ENCODE measurements at regions not wholly inside any gene's neighbourhood (a gene's known extent, or its start where the extent isn't known, plus 50 kb on each side); places are given as distances from the start of the nearest gene placed in this dataset.

- no peak for ATAC-seq
- Mint-ChIP-seq H3K4me1 (no peaks in the 10 kb centered on the region), H3K9me3 (no peaks in the 10 kb centered on the region), H3K4me3 (no peak overlapping the region), H3K27me3 (ENCODE audit: low read depth in 2 of 2) (peaks cover 17 to 54% of the 10 kb centered on the region in 2 donors), H3K27ac (no peak overlapping the region), H3K36me3 (no peaks in the 10 kb centered on the region)
- H3K27ac ChIP-seq (ENCODE audit: low read length), result no peak overlapping the region
- no peak for TF ChIP-seq CTCF (IDR thresholded peaks at IDR 0.05)
- no peaks in the 10 kb centered on the region for H3K4me1 ChIP-seq (ENCODE audit: control insufficient read depth, insufficient read depth, low read length)
- no peaks in the 10 kb centered on the region for H3K9me3 ChIP-seq (ENCODE audit: control insufficient read depth, insufficient read depth, low read length)
- WGBS (ENCODE audit: insufficient coverage), result 98% methylated on average over 4 of the region's 6 CpGs
- DNase-seq, result no peak
- H3K27me3 ChIP-seq (ENCODE audit: control insufficient read depth, insufficient read depth, low read length), result no peaks in the 10 kb centered on the region
- H3K4me3 ChIP-seq (ENCODE audit: low read length), result no peak overlapping the region
- no peaks in the 10 kb centered on the region for H3K36me3 ChIP-seq (ENCODE audit: control insufficient read depth, insufficient read depth, low read length)
- intact Hi-C loops (cut with micrococcal nuclease), result no loop called here
These were observed 79.2 kb upstream of the RTL1 start for GRCh38 chr14:100982762-100983161.

- Mint-ChIP-seq H3K4me3 (no peak overlapping the region), H3K9me3 (no peaks in the 10 kb centered on the region), H3K4me1 (no peaks in the 10 kb centered on the region), H3K27me3 (ENCODE audit: low read depth in 2 of 2) (peaks cover 15 to 56% of the 10 kb centered on the region in 2 donors), H3K27ac (no peak overlapping the region), H3K36me3 (no peaks in the 10 kb centered on the region)
- intact Hi-C loops (cut with micrococcal nuclease), result no loop called here
- Histone ChIP-seq H3K4me1 (ENCODE audit: control insufficient read depth, insufficient read depth, low read length) (no peaks in the 10 kb centered on the region), H3K4me3 (ENCODE audit: low read length) (no peak overlapping the region), H3K27ac (ENCODE audit: low read length) (no peak overlapping the region), H3K27me3 (ENCODE audit: control insufficient read depth, insufficient read depth, low read length) (no peaks in the 10 kb centered on the region), H3K36me3 (ENCODE audit: control insufficient read depth, insufficient read depth, low read length) (no peaks in the 10 kb centered on the region), H3K9me3 (ENCODE audit: control insufficient read depth, insufficient read depth, low read length) (no peaks in the 10 kb centered on the region)
- TF ChIP-seq CTCF (IDR thresholded peaks at IDR 0.05), result no peak
- WGBS (ENCODE audit: insufficient coverage), result 98% methylated on average over 4 of the region's 5 CpGs
- no peak for DNase-seq
- ATAC-seq, result no peak
These were observed 80.2 kb upstream of the RTL1 start for GRCh38 chr14:100983710-100984109.

- no peak for DNase-seq
- Histone ChIP-seq H3K36me3 (ENCODE audit: control insufficient read depth, insufficient read depth, low read length) (no peaks in the 10 kb centered on the region), H3K4me1 (ENCODE audit: control insufficient read depth, insufficient read depth, low read length) (no peaks in the 10 kb centered on the region), H3K27ac (ENCODE audit: low read length) (no peak overlapping the region), H3K4me3 (ENCODE audit: low read length) (no peak overlapping the region), H3K27me3 (ENCODE audit: control insufficient read depth, insufficient read depth, low read length) (no peaks in the 10 kb centered on the region), H3K9me3 (ENCODE audit: control insufficient read depth, insufficient read depth, low read length) (no peaks in the 10 kb centered on the region)
- Mint-ChIP-seq H3K27ac (no peak overlapping the region), H3K27me3 (ENCODE audit: low read depth in 2 of 2) (peaks cover 10 to 36% of the 10 kb centered on the region in 2 donors), H3K9me3 (no peaks in the 10 kb centered on the region), H3K4me3 (no peak overlapping the region), H3K4me1 (no peaks in the 10 kb centered on the region), H3K36me3 (no peaks in the 10 kb centered on the region)
- 69% methylated on average over 1 of the region's 1 CpG for WGBS (ENCODE audit: insufficient coverage)
- intact Hi-C loops (cut with micrococcal nuclease), result no loop called here
- no peak for TF ChIP-seq CTCF (IDR thresholded peaks at IDR 0.05)
- no peak for ATAC-seq
These were observed 84.5 kb upstream of the RTL1 start for GRCh38 chr14:100988011-100988410.

- H3K4me1 ChIP-seq (ENCODE audit: control insufficient read depth, insufficient read depth, low read length), result no peaks in the 10 kb centered on the region
- no peaks in the 10 kb centered on the region for H3K9me3 ChIP-seq (ENCODE audit: control insufficient read depth, insufficient read depth, low read length)
- Mint-ChIP-seq H3K4me1 (no peaks in the 10 kb centered on the region), H3K36me3 (no peaks in the 10 kb centered on the region), H3K4me3 (no peak overlapping the region), H3K9me3 (no peaks in the 10 kb centered on the region), H3K27me3 (ENCODE audit: low read depth in 2 of 2) (peaks cover 8 to 37% of the 10 kb centered on the region in 2 donors), H3K27ac (no peak overlapping the region)
- H3K4me3 ChIP-seq (ENCODE audit: low read length), result no peak overlapping the region
- no peak for TF ChIP-seq CTCF (IDR thresholded peaks at IDR 0.05)
- no peaks in the 10 kb centered on the region for H3K27me3 ChIP-seq (ENCODE audit: control insufficient read depth, insufficient read depth, low read length)
- intact Hi-C loops (cut with micrococcal nuclease), result no loop called here
- ATAC-seq, result no peak
- DNase-seq, result no peak
- H3K36me3 ChIP-seq (ENCODE audit: control insufficient read depth, insufficient read depth, low read length), result no peaks in the 10 kb centered on the region
- H3K27ac ChIP-seq (ENCODE audit: low read length), result no peak overlapping the region
- WGBS (ENCODE audit: insufficient coverage), result 87% methylated on average over 5 of the region's 5 CpGs
These were observed 84.9 kb upstream of the RTL1 start for GRCh38 chr14:100988411-100988900.
